ENCODE measurements at regions not wholly inside any gene's neighbourhood (a gene's known extent, or its start where the extent isn't known, plus 50 kb on each side); places are given as distances from the start of the nearest gene placed in this dataset.
"Not testable (repeated sequence)": the region's sequence is repeated elsewhere in the genome, so short reads cannot be mapped to it uniquely, and the experiment has no call there.

- no peak for DNase-seq
Measured at GRCh38 chr13:27327633-27328032, 57.0 kb downstream of the RASL11A start.

GRCh38 chr13:27329210-27329609, 58.6 kb downstream of the RASL11A start:
- DNase-seq, result no peak

- DNase-seq, result no peak
Measured at GRCh38 chr13:27334774-27335435, 64.3 kb downstream of the RASL11A start.

GRCh38 chr13:27336014-27336673, 65.5 kb downstream of the RASL11A start:
- no peak for DNase-seq

GRCh38 chr13:27338207-27338606, 67.6 kb downstream of the RASL11A start:
- DNase-seq, result no peak

- DNase-seq, result peak; percentile 11
Measured at GRCh38 chr13:27338816-27339215, 68.2 kb downstream of the RASL11A start.

- peak; percentile 55 for DNase-seq
Measured at GRCh38 chr13:27339299-27339698, 68.7 kb downstream of the RASL11A start.

- DNase-seq, result no peak
Measured at GRCh38 chr13:27341616-27342015, 71.0 kb downstream of the RASL11A start.

GRCh38 chr13:27347211-27347772, 76.7 kb downstream of the RASL11A start:
- no peak for DNase-seq

GRCh38 chr13:27348461-27348860, 76.0 kb upstream of the GTF3A start:
- DNase-seq, result no peak

- DNase-seq, result peak; percentile 4
Measured at GRCh38 chr13:27349458-27349857, 75.0 kb upstream of the GTF3A start.

GRCh38 chr13:27350825-27351224, 73.6 kb upstream of the GTF3A start:
- DNase-seq, result not testable (repeated sequence)

GRCh38 chr13:27352698-27353097, 71.7 kb upstream of the GTF3A start:
- no peak for DNase-seq

- DNase-seq, result peak; percentile 47
Measured at GRCh38 chr13:27353166-27353583, 71.2 kb upstream of the GTF3A start.

- no peak for DNase-seq
Measured at GRCh38 chr13:27353708-27354107, 70.7 kb upstream of the GTF3A start.

- peak; percentile 6 for DNase-seq
Measured at GRCh38 chr13:27354379-27354778, 70.0 kb upstream of the GTF3A start.

- no peak for DNase-seq
Measured at GRCh38 chr13:27355894-27356293, 68.5 kb upstream of the GTF3A start.

- no peak for DNase-seq
Measured at GRCh38 chr13:27358420-27358819, 66.0 kb upstream of the GTF3A start.

GRCh38 chr13:27359199-27359821, 65.1 kb upstream of the GTF3A start:
- peak; percentile 54 for DNase-seq

- no peak for DNase-seq
Measured at GRCh38 chr13:27360562-27360961, 63.9 kb upstream of the GTF3A start.

GRCh38 chr13:27362064-27362751, 62.2 kb upstream of the GTF3A start:
- peak; percentile 76 for DNase-seq

- not testable (repeated sequence) for DNase-seq
Measured at GRCh38 chr13:27363637-27364036, 60.8 kb upstream of the GTF3A start.

GRCh38 chr13:27367570-27367969, 56.8 kb upstream of the GTF3A start:
- no peak for DNase-seq

Measured in EL (cell line).